Limb (tissue), 2 donors: ENCODE measurements at regions not wholly inside any gene's neighbourhood (a gene's known extent, or its start where the extent isn't known, plus 50 kb on each side); places are given as distances from the start of the nearest gene placed in this dataset.

Source experiments
- DNase-seq, 2 donors: peaks; one replicate each; pipeline ENCODE4 v3.0.0-alpha.2; 2016; ENCODE audit errors: extremely low spot score in 2 of 2

GRCh38 chr15:88382482-88382983 is 84.7 kb downstream of the MRPL46 start:
- no peak for DNase-seq

GRCh38 chr15:88378188-88378637 is 89.0 kb downstream of the MRPL46 start:
- no peak for DNase-seq

- no peak for DNase-seq
Measured at GRCh38 chr15:88377509-88377908, 89.7 kb downstream of the MRPL46 start.

GRCh38 chr15:88376574-88377174 is 90.5 kb downstream of the MRPL46 start:
- DNase-seq = no peak

GRCh38 chr15:88375234-88375927 is 91.8 kb downstream of the MRPL46 start:
- no peak for DNase-seq

GRCh38 chr15:88365124-88365523 is 102.1 kb downstream of the MRPL46 start:
- DNase-seq = no peak

- DNase-seq = no peak
Measured at GRCh38 chr15:88348579-88349230, 92.2 kb upstream of the NTRK3 start.

GRCh38 chr15:88345962-88346361 is 89.4 kb upstream of the NTRK3 start:
- DNase-seq = no peak

GRCh38 chr15:88344786-88345185 is 88.2 kb upstream of the NTRK3 start:
- no peak for DNase-seq

GRCh38 chr15:88342666-88343065 is 86.1 kb upstream of the NTRK3 start:
- DNase-seq = no peak

- no peak for DNase-seq
Measured at GRCh38 chr15:88341653-88342052, 85.1 kb upstream of the NTRK3 start.

- no peak for DNase-seq
Measured at GRCh38 chr15:88341006-88341405, 84.5 kb upstream of the NTRK3 start.

GRCh38 chr15:88337993-88338392 is 81.5 kb upstream of the NTRK3 start:
- DNase-seq = no peak

GRCh38 chr15:88335074-88335473 is 78.5 kb upstream of the NTRK3 start:
- no peak for DNase-seq

- no peak for DNase-seq
Measured at GRCh38 chr15:88334436-88334835, 77.9 kb upstream of the NTRK3 start.

- peak; percentile 24 to 56 for DNase-seq
Measured at GRCh38 chr15:88331291-88331690, 74.8 kb upstream of the NTRK3 start.

- no peak for DNase-seq
Measured at GRCh38 chr15:88326924-88327323, 70.4 kb upstream of the NTRK3 start.

GRCh38 chr15:88324741-88325065 is 68.2 kb upstream of the NTRK3 start:
- DNase-seq = no peak

GRCh38 chr15:88323976-88324740 is 67.6 kb upstream of the NTRK3 start:
- no peak for DNase-seq

- DNase-seq = no peak
Measured at GRCh38 chr15:88323468-88323867, 66.9 kb upstream of the NTRK3 start.

GRCh38 chr15:88322461-88322860 is 65.9 kb upstream of the NTRK3 start:
- DNase-seq = no peak

GRCh38 chr15:88321271-88321670 is 64.7 kb upstream of the NTRK3 start:
- DNase-seq = no peak
